ENCODE measurements at regions not wholly inside any gene's neighbourhood (a gene's known extent, or its start where the extent isn't known, plus 50 kb on each side); places are given as distances from the start of the nearest gene placed in this dataset.

DNA sequence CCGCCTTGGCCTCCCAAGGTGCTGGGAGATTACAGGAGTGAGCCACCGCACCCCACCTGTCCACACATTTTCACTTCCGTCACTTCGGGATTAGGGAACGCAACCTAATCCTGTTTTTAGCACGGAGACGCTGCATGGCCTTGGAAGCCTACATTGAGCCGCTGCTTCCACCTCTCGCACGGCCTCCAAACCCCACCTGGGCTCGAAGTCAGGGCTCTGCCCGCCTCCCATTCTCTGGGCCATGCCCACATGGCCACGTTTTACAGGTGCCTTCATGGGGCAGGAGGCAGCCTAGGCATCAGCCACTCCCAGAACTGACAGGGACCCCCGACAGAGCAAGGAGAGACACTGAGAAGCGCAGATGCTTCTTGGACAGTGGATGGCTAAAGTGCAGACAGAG is 100.6 kb downstream of the OAT start:
- TF ChIP-seq EZH2 (IDR thresholded peaks at IDR 0.05), result no peak
- no peak for TF ChIP-seq CEBPB (IDR thresholded peaks at IDR 0.05; ENCODE audit: low read depth)
